ENCODE measurements at regions not wholly inside any gene's neighbourhood (a gene's known extent, or its start where the extent isn't known, plus 50 kb on each side); places are given as distances from the start of the nearest gene placed in this dataset.

GRCh38 chr13:88107570-88107969, 436.4 kb downstream of the SLITRK5 start:
- no peak for DNase-seq (ENCODE audit: low spot score)
- 90% methylated on average over 6 of the region's 6 CpGs for WGBS (ENCODE audit: low lambda C conversion rate, missing lambda C conversion rate)
- Histone ChIP-seq H3K4me2 (no peak overlapping the region), H3K79me2 (no peaks in the 10 kb centered on the region), H3K9me2 (replicated peaks; ENCODE audit: insufficient read depth) (no peaks in the 10 kb centered on the region), H3K9me3 (ENCODE audit: low read depth) (no peaks in the 10 kb centered on the region), H3K36me3 (replicated peaks; ENCODE audit: insufficient read depth, low read depth) (no peaks in the 10 kb centered on the region), H3K4me1 (ENCODE audit: insufficient read depth) (no peaks in the 10 kb centered on the region), H3K27ac (no peak overlapping the region), H3K27me3 (no peaks in the 10 kb centered on the region), H4K20me1 (ENCODE audit: insufficient read depth, poor library complexity, severe bottlenecking) (no peaks in the 10 kb centered on the region), H2AFZ (no peak overlapping the region), H3K4me3 (no peak overlapping the region)
- TF ChIP-seq EZH2 (IDR thresholded peaks at IDR 0.05; ENCODE audit: borderline replicate concordance): no peak

GRCh38 chr13:88112526-88112925, 441.4 kb downstream of the SLITRK5 start:
- no peak for TF ChIP-seq EZH2 (IDR thresholded peaks at IDR 0.05; ENCODE audit: borderline replicate concordance)
- no peak overlapping the region for H3K4me3 ChIP-seq
- 44% methylated on average over 3 of the region's 3 CpGs for WGBS (ENCODE audit: low lambda C conversion rate, missing lambda C conversion rate)

GRCh38 chr13:88115976-88116375, 444.8 kb downstream of the SLITRK5 start:
- Histone ChIP-seq H3K9me2 (replicated peaks; ENCODE audit: insufficient read depth) (no peaks in the 10 kb centered on the region), H3K27ac (no peak overlapping the region), H3K36me3 (replicated peaks; ENCODE audit: insufficient read depth, low read depth) (no peaks in the 10 kb centered on the region), H3K9me3 (ENCODE audit: low read depth) (no peaks in the 10 kb centered on the region), H3K27me3 (no peaks in the 10 kb centered on the region), H3K4me2 (no peak overlapping the region), H3K4me1 (ENCODE audit: insufficient read depth) (no peaks in the 10 kb centered on the region), H4K20me1 (ENCODE audit: insufficient read depth, poor library complexity, severe bottlenecking) (no peaks in the 10 kb centered on the region), H2AFZ (no peak overlapping the region), H3K79me2 (no peaks in the 10 kb centered on the region), H3K4me3 (no peak overlapping the region)
- no peak for DNase-seq (ENCODE audit: low spot score)
- TF ChIP-seq, protein P1, sequence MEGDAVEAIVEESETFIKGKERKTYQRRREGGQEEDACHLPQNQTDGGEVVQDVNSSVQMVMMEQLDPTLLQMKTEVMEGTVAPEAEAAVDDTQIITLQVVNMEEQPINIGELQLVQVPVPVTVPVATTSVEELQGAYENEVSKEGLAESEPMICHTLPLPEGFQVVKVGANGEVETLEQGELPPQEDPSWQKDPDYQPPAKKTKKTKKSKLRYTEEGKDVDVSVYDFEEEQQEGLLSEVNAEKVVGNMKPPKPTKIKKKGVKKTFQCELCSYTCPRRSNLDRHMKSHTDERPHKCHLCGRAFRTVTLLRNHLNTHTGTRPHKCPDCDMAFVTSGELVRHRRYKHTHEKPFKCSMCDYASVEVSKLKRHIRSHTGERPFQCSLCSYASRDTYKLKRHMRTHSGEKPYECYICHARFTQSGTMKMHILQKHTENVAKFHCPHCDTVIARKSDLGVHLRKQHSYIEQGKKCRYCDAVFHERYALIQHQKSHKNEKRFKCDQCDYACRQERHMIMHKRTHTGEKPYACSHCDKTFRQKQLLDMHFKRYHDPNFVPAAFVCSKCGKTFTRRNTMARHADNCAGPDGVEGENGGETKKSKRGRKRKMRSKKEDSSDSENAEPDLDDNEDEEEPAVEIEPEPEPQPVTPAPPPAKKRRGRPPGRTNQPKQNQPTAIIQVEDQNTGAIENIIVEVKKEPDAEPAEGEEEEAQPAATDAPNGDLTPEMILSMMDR (IDR thresholded peaks at IDR 0.05; ENCODE audit: poor library complexity): no peak
- TF ChIP-seq EZH2phosphoT487 (IDR thresholded peaks at IDR 0.05; ENCODE audit: low read depth, severe bottlenecking, unreplicated experiment): no peak
- no peak for TF ChIP-seq EZH2 (IDR thresholded peaks at IDR 0.05; ENCODE audit: borderline replicate concordance)
- 48% methylated on average over 2 of the region's 2 CpGs for WGBS (ENCODE audit: low lambda C conversion rate, missing lambda C conversion rate)

More at GRCh38 chr13:88112526-88112925, 441.4 kb downstream of the SLITRK5 start:
- Histone ChIP-seq H3K79me2 (no peaks in the 10 kb centered on the region), H3K27me3 (no peaks in the 10 kb centered on the region), H2AFZ (no peak overlapping the region), H3K27ac (no peak overlapping the region), H3K9me3 (ENCODE audit: low read depth) (no peaks in the 10 kb centered on the region), H3K4me1 (ENCODE audit: insufficient read depth) (no peaks in the 10 kb centered on the region), H4K20me1 (ENCODE audit: insufficient read depth, poor library complexity, severe bottlenecking) (no peaks in the 10 kb centered on the region), H3K9me2 (replicated peaks; ENCODE audit: insufficient read depth) (no peaks in the 10 kb centered on the region), H3K4me2 (no peak overlapping the region), H3K36me3 (replicated peaks; ENCODE audit: insufficient read depth, low read depth) (no peaks in the 10 kb centered on the region)
- no peak for DNase-seq (ENCODE audit: low spot score)

- TF ChIP-seq EZH2 (IDR thresholded peaks at IDR 0.05; ENCODE audit: borderline replicate concordance) (no peak), EZH2phosphoT487 (IDR thresholded peaks at IDR 0.05; ENCODE audit: low read depth, severe bottlenecking, unreplicated experiment) (no peak)
- TF ChIP-seq, protein P1 (IDR thresholded peaks at IDR 0.05; ENCODE audit: poor library complexity): no peak
- Histone ChIP-seq H3K4me3 (no peak overlapping the region), H4K20me1 (ENCODE audit: insufficient read depth, poor library complexity, severe bottlenecking) (no peaks in the 10 kb centered on the region), H3K9me2 (replicated peaks; ENCODE audit: insufficient read depth) (no peaks in the 10 kb centered on the region), H3K27me3 (no peaks in the 10 kb centered on the region), H3K36me3 (replicated peaks; ENCODE audit: insufficient read depth, low read depth) (no peaks in the 10 kb centered on the region), H2AFZ (no peak overlapping the region), H3K27ac (no peak overlapping the region), H3K4me1 (ENCODE audit: insufficient read depth) (no peaks in the 10 kb centered on the region), H3K4me2 (no peak overlapping the region), H3K9me3 (ENCODE audit: low read depth) (no peaks in the 10 kb centered on the region), H3K79me2 (no peaks in the 10 kb centered on the region)
- 95% methylated on average over 3 of the region's 3 CpGs for WGBS (ENCODE audit: low lambda C conversion rate, missing lambda C conversion rate)
- DNase-seq (ENCODE audit: low spot score): no peak
Observed at GRCh38 chr13:88118952-88119351, 447.8 kb downstream of the SLITRK5 start.
